ENCODE measurements at regions not wholly inside any gene's neighbourhood (a gene's known extent, or its start where the extent isn't known, plus 50 kb on each side); places are given as distances from the start of the nearest gene placed in this dataset.

DNA sequence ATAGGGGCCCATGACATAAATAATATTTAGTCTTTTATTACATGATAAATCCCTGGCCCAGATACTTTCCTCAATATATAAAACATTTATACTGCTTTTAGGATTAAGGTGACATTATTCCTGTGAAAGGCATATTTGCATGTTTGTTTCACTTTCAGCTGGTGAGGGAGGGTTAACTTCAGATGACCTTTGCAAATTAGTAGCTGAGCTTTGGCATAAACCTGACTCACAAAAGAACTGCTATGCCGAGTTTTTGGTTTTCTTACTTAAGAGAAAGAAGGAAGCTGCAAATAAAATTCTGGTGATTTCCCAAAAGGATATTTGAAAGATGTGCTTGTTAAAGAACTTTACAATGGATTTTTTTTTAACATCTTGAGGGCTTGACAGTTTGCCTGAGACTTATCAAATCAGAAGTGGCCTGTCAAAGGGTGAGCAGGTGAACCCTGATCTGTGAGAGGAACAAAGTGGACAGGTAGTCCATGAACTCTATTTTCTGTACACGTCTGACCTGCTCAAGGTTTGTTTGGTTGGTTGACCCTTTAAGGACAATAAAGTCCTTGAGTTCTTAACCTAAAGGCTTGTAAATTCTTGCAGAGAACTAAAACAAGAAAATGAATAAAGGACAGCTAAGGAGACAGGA is 93.5 kb downstream of the FAM124B start:
- TF ChIP-seq, protein P1, sequence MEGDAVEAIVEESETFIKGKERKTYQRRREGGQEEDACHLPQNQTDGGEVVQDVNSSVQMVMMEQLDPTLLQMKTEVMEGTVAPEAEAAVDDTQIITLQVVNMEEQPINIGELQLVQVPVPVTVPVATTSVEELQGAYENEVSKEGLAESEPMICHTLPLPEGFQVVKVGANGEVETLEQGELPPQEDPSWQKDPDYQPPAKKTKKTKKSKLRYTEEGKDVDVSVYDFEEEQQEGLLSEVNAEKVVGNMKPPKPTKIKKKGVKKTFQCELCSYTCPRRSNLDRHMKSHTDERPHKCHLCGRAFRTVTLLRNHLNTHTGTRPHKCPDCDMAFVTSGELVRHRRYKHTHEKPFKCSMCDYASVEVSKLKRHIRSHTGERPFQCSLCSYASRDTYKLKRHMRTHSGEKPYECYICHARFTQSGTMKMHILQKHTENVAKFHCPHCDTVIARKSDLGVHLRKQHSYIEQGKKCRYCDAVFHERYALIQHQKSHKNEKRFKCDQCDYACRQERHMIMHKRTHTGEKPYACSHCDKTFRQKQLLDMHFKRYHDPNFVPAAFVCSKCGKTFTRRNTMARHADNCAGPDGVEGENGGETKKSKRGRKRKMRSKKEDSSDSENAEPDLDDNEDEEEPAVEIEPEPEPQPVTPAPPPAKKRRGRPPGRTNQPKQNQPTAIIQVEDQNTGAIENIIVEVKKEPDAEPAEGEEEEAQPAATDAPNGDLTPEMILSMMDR (optimal IDR thresholded peaks at IDR 0.05 in 1 of 3, IDR thresholded peaks at IDR 0.05 in 1 of 3, conservative IDR thresholded peaks at IDR 0.05 in 1 of 3; ENCODE audit: extremely low read depth in 1 of 3, insufficient read depth in 2 of 3, low read length in 3 of 3): no peak
- TF ChIP-seq EZH2 (IDR thresholded peaks at IDR 0.05; ENCODE audit: low read length): no peak
